ENCODE measurements at regions not wholly inside any gene's neighbourhood (a gene's known extent, or its start where the extent isn't known, plus 50 kb on each side); places are given as distances from the start of the nearest gene placed in this dataset.
"Not testable (repeated sequence)": the region's sequence is repeated elsewhere in the genome, so short reads cannot be mapped to it uniquely, and the experiment has no call there.

DNA sequence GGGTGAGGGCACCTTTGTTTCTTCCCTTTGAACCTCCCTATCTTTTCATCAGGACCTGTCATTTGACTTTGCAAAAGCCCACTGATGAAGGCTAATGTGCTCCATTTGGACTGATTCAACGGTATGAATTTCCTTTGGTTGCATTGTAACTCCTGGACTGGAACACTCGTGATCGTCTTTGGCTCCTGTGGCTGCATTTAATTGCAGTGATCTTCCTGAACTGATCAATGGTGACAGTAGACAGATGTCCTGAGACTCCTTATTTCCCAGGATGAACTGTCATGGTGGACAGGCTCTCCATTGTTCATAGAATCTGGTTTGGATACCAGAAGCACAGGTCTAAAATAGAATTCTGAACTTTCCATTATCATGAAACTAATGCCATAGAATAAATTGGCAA lies 224.8 kb upstream of the GAP43 start:
- Histone ChIP-seq H3K4me1 (ENCODE audit: control insufficient read depth, insufficient read depth, low read length) (peaks cover 8% of the 10 kb centered on the region), H3K4me3 (ENCODE audit: low read depth, low read length) (no peak overlapping the region), H3K36me3 (ENCODE audit: control insufficient read depth, insufficient read depth, low read length) (no peaks in the 10 kb centered on the region), H3K9ac (ENCODE audit: low read depth, low read length) (no peak overlapping the region), H3K9me3 (ENCODE audit: control insufficient read depth, insufficient read depth, low read length) (no peaks in the 10 kb centered on the region), H3K27me3 (ENCODE audit: control insufficient read depth, insufficient read depth, low read length) (no peaks in the 10 kb centered on the region)

DNA sequence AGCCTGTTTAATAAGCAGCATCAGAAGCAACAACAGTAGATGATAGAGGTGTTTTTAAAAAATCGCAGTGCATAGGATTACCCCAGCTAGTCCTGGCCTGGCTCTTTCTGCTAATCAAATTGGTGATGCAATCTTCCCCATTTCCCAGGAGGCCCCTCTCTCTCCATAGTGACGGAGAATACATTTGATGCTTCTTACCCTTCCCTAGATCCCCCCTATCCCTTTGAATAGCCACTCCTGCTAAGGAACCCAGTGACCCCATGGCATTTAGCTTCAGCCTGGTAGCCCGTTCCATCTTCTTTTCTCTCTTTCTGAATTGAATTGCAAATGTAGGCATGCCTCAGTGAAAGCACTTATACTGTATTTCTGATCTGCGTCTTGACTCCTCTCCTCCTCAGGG lies 223.6 kb upstream of the GAP43 start:
- Histone ChIP-seq H3K36me3 (ENCODE audit: control insufficient read depth, insufficient read depth, low read length) (no peaks in the 10 kb centered on the region), H3K27me3 (ENCODE audit: control insufficient read depth, insufficient read depth, low read length) (no peaks in the 10 kb centered on the region), H3K4me1 (ENCODE audit: control insufficient read depth, insufficient read depth, low read length) (peaks cover 10% of the 10 kb centered on the region), H3K9ac (ENCODE audit: low read depth, low read length) (no peak overlapping the region), H3K9me3 (ENCODE audit: control insufficient read depth, insufficient read depth, low read length) (no peaks in the 10 kb centered on the region), H3K4me3 (ENCODE audit: low read depth, low read length) (no peak overlapping the region)

GRCh38 chr3:115401298-115401697 lies 222.0 kb upstream of the GAP43 start:
- H3K9ac ChIP-seq (ENCODE audit: low read depth, low read length), result no peak overlapping the region
- H3K4me3 ChIP-seq (ENCODE audit: low read depth, low read length), result no peak overlapping the region
- peaks cover 16% of the 10 kb centered on the region for H3K4me1 ChIP-seq (ENCODE audit: control insufficient read depth, insufficient read depth, low read length)
- no peaks in the 10 kb centered on the region for H3K9me3 ChIP-seq (ENCODE audit: control insufficient read depth, insufficient read depth, low read length)
- no peaks in the 10 kb centered on the region for H3K36me3 ChIP-seq (ENCODE audit: control insufficient read depth, insufficient read depth, low read length)
- no peaks in the 10 kb centered on the region for H3K27me3 ChIP-seq (ENCODE audit: control insufficient read depth, insufficient read depth, low read length)

GRCh38 chr3:115401851-115402501 lies 221.3 kb upstream of the GAP43 start:
- no peak overlapping the region for H3K9ac ChIP-seq (ENCODE audit: low read depth, low read length)
- no peaks in the 10 kb centered on the region for H3K36me3 ChIP-seq (ENCODE audit: control insufficient read depth, insufficient read depth, low read length)
- no peaks in the 10 kb centered on the region for H3K27me3 ChIP-seq (ENCODE audit: control insufficient read depth, insufficient read depth, low read length)
- H3K4me3 ChIP-seq (ENCODE audit: low read depth, low read length), result no peak overlapping the region
- no peaks in the 10 kb centered on the region for H3K9me3 ChIP-seq (ENCODE audit: control insufficient read depth, insufficient read depth, low read length)
- peaks cover 16% of the 10 kb centered on the region for H3K4me1 ChIP-seq (ENCODE audit: control insufficient read depth, insufficient read depth, low read length)

DNA sequence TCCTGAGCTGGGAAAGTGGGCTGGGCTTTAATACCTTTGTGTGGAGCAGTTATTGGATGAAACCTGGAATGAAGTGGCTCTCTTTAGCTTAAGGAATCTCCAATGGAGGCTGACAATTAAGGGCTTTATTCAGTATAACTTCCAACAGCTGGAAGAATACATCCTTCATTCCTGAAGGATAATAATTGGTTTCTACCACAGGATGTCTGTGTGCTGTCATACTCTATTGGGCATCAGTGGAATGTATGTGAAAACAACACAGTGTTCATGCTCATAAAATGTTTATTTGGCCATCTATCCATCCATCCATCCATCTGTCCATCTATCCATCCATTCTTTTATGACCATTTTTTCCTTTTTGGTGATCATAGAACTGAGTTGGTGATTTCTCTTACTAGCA lies 220.7 kb upstream of the GAP43 start:
- no peaks in the 10 kb centered on the region for H3K36me3 ChIP-seq (ENCODE audit: control insufficient read depth, insufficient read depth, low read length)
- H3K4me1 ChIP-seq (ENCODE audit: control insufficient read depth, insufficient read depth, low read length), result peaks cover 16% of the 10 kb centered on the region
- H3K9ac ChIP-seq (ENCODE audit: low read depth, low read length), result no peak overlapping the region
- no peaks in the 10 kb centered on the region for H3K9me3 ChIP-seq (ENCODE audit: control insufficient read depth, insufficient read depth, low read length)
- no peaks in the 10 kb centered on the region for H3K27me3 ChIP-seq (ENCODE audit: control insufficient read depth, insufficient read depth, low read length)
- no peak overlapping the region for H3K4me3 ChIP-seq (ENCODE audit: low read depth, low read length)

DNA sequence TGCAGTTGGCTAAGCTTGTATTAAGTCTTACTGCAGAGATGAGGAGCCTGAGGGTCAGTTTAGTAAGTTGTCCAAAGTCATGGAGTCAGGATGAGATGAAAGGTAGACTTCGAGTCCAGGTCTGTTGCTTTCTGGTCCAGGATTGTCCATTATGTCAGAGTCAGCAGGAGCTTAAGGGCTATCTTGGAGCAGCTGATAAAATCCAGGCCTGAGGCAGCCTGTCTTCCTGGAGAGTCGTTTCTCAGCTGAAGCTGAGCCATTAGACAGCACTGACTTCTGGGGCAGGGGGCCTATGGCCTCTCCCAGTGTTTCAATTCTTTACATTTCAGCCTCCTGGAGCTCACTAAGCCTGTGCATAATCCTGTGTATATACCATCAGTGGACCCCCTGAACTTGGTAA lies 219.5 kb upstream of the GAP43 start:
- H3K27me3 ChIP-seq (ENCODE audit: control insufficient read depth, insufficient read depth, low read length), result no peaks in the 10 kb centered on the region
- H3K9ac ChIP-seq (ENCODE audit: low read depth, low read length), result no peak overlapping the region
- no peaks in the 10 kb centered on the region for H3K36me3 ChIP-seq (ENCODE audit: control insufficient read depth, insufficient read depth, low read length)
- H3K4me3 ChIP-seq (ENCODE audit: low read depth, low read length), result no peak overlapping the region
- H3K9me3 ChIP-seq (ENCODE audit: control insufficient read depth, insufficient read depth, low read length), result no peaks in the 10 kb centered on the region
- peaks cover 16% of the 10 kb centered on the region for H3K4me1 ChIP-seq (ENCODE audit: control insufficient read depth, insufficient read depth, low read length)

GRCh38 chr3:115409596-115409995 lies 213.7 kb upstream of the GAP43 start:
- no peaks in the 10 kb centered on the region for H3K36me3 ChIP-seq (ENCODE audit: control insufficient read depth, insufficient read depth, low read length)
- no peaks in the 10 kb centered on the region for H3K27me3 ChIP-seq (ENCODE audit: control insufficient read depth, insufficient read depth, low read length)
- no peak overlapping the region for H3K4me3 ChIP-seq (ENCODE audit: low read depth, low read length)

GRCh38 chr3:115414610-115415009 lies 208.7 kb upstream of the GAP43 start:
- H3K9me3 ChIP-seq (ENCODE audit: control insufficient read depth, insufficient read depth, low read length); H3K27me3 ChIP-seq (ENCODE audit: control insufficient read depth, insufficient read depth, low read length); H3K4me1 ChIP-seq (ENCODE audit: control insufficient read depth, insufficient read depth, low read length); H3K4me3 ChIP-seq (ENCODE audit: low read depth, low read length); H3K9ac ChIP-seq (ENCODE audit: low read depth, low read length); H3K36me3 ChIP-seq (ENCODE audit: control insufficient read depth, insufficient read depth, low read length): not testable (repeated sequence)

More at GRCh38 chr3:115409596-115409995, 213.7 kb upstream of the GAP43 start:
- H3K9me3 ChIP-seq (ENCODE audit: control insufficient read depth, insufficient read depth, low read length), result no peaks in the 10 kb centered on the region
- no peak overlapping the region for H3K9ac ChIP-seq (ENCODE audit: low read depth, low read length)
- H3K4me1 ChIP-seq (ENCODE audit: control insufficient read depth, insufficient read depth, low read length), result peaks cover 7% of the 10 kb centered on the region

DNA sequence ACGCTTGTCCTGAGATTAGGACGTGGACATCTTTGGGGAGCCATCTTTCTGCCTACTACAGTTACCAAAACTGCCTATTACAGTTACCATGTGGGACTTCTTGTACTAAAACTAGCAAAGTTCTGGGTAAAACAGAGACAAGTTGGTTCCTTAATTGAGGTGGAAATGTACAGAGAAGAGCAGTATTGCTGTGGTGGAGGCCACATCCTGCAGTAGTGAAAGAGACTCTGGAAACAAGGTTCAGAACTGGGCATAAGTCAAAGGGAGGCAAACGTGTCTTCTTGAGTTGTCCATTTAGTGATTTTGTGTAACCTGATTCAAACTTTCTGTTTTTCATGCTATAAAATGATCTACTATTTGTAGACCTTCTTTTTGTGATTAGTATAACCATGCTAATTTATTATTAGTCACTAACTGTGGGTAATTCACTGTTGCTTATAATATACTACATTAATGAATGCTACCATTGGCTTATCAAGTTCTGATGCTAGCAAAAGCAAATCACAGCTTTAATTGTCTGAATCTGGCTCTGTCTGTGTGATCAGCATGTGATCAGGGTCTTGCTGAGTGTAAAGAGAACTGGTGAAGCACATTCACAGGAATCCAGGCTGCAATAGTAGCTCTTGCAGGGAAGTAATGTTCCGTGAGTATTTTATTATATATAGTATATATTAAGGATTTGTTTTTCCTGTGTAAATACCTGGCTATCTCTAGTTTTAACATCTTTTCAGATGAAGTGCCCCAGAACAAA lies 207.9 kb upstream of the GAP43 start:
- Histone ChIP-seq H3K27me3 (ENCODE audit: control insufficient read depth, insufficient read depth, low read length) (no peaks in the 10 kb centered on the region), H3K4me3 (ENCODE audit: low read depth, low read length) (no peak overlapping the region), H3K9me3 (ENCODE audit: control insufficient read depth, insufficient read depth, low read length) (no peaks in the 10 kb centered on the region), H3K4me1 (ENCODE audit: control insufficient read depth, insufficient read depth, low read length) (peaks cover 6% of the 10 kb centered on the region), H3K9ac (ENCODE audit: low read depth, low read length) (no peak overlapping the region), H3K36me3 (ENCODE audit: control insufficient read depth, insufficient read depth, low read length) (no peaks in the 10 kb centered on the region)

- H3K4me3 ChIP-seq (ENCODE audit: low read depth, low read length), result no peak overlapping the region
These were observed 204.7 kb upstream of the GAP43 start for GRCh38 chr3:115418583-115418982.

GRCh38 chr3:115420086-115420485 lies 203.2 kb upstream of the GAP43 start:
- H3K9me3 ChIP-seq (ENCODE audit: control insufficient read depth, insufficient read depth, low read length), result no peaks in the 10 kb centered on the region
- no peak overlapping the region for H3K4me3 ChIP-seq (ENCODE audit: low read depth, low read length)
- no peaks in the 10 kb centered on the region for H3K27me3 ChIP-seq (ENCODE audit: control insufficient read depth, insufficient read depth, low read length)
- H3K4me1 ChIP-seq (ENCODE audit: control insufficient read depth, insufficient read depth, low read length), result peaks cover 6% of the 10 kb centered on the region
- H3K9ac ChIP-seq (ENCODE audit: low read depth, low read length), result no peak overlapping the region
- no peaks in the 10 kb centered on the region for H3K36me3 ChIP-seq (ENCODE audit: control insufficient read depth, insufficient read depth, low read length)

More at GRCh38 chr3:115418583-115418982, 204.7 kb upstream of the GAP43 start:
- Histone ChIP-seq H3K4me1 (ENCODE audit: control insufficient read depth, insufficient read depth, low read length) (peaks cover 6% of the 10 kb centered on the region), H3K27me3 (ENCODE audit: control insufficient read depth, insufficient read depth, low read length) (no peaks in the 10 kb centered on the region), H3K9me3 (ENCODE audit: control insufficient read depth, insufficient read depth, low read length) (no peaks in the 10 kb centered on the region), H3K36me3 (ENCODE audit: control insufficient read depth, insufficient read depth, low read length) (no peaks in the 10 kb centered on the region), H3K9ac (ENCODE audit: low read depth, low read length) (no peak overlapping the region)

DNA sequence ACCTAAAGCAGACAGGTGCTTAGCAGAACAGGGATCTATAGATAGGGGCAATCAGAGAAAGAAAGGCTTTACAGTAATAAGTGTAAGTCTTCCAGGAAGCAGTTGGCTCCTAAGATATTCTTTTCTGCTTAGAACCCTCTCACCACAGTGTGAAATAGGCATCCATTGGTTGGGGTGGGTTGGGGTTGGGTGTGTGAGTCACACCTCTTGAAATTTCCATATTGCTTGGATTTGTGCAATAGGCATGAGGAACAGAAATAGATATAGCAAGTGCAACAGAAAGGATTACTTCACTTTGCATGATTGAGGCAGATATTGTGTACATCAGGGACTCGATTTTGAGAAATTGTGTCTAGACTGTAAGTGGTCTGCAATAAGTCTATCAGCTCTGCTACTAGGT lies 200.1 kb upstream of the GAP43 start:
- Histone ChIP-seq H3K4me3 (ENCODE audit: low read depth, low read length) (no peak overlapping the region), H3K36me3 (ENCODE audit: control insufficient read depth, insufficient read depth, low read length) (no peaks in the 10 kb centered on the region), H3K27me3 (ENCODE audit: control insufficient read depth, insufficient read depth, low read length) (no peaks in the 10 kb centered on the region), H3K9me3 (ENCODE audit: control insufficient read depth, insufficient read depth, low read length) (no peaks in the 10 kb centered on the region), H3K9ac (ENCODE audit: low read depth, low read length) (no peak overlapping the region), H3K4me1 (ENCODE audit: control insufficient read depth, insufficient read depth, low read length) (peaks cover 6% of the 10 kb centered on the region)

All from iPS-15b (cell line).